ENCODE measurements at regions not wholly inside any gene's neighbourhood (a gene's known extent, or its start where the extent isn't known, plus 50 kb on each side); places are given as distances from the start of the nearest gene placed in this dataset.

DNA sequence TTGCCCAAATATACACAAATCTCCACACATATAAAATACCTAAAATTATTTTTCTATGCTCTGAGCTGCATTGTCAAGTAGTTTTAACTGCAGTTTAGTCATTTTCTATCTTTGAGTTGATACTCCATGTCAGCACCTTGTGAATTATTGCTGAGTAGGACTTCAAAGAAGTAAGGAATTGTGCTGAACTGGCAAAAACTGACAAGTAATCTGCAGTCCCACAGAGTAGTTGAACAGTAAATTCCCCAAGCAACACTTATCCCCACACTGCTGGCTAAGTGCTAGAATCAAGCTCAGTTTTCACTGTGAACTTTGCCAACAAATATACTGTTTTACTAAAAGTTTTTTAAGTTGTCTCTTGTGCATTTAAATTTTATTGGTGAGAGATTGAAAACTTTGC, 141.8 kb upstream of the ST6GAL2 start (continued):
- TF ChIP-seq, protein P1, sequence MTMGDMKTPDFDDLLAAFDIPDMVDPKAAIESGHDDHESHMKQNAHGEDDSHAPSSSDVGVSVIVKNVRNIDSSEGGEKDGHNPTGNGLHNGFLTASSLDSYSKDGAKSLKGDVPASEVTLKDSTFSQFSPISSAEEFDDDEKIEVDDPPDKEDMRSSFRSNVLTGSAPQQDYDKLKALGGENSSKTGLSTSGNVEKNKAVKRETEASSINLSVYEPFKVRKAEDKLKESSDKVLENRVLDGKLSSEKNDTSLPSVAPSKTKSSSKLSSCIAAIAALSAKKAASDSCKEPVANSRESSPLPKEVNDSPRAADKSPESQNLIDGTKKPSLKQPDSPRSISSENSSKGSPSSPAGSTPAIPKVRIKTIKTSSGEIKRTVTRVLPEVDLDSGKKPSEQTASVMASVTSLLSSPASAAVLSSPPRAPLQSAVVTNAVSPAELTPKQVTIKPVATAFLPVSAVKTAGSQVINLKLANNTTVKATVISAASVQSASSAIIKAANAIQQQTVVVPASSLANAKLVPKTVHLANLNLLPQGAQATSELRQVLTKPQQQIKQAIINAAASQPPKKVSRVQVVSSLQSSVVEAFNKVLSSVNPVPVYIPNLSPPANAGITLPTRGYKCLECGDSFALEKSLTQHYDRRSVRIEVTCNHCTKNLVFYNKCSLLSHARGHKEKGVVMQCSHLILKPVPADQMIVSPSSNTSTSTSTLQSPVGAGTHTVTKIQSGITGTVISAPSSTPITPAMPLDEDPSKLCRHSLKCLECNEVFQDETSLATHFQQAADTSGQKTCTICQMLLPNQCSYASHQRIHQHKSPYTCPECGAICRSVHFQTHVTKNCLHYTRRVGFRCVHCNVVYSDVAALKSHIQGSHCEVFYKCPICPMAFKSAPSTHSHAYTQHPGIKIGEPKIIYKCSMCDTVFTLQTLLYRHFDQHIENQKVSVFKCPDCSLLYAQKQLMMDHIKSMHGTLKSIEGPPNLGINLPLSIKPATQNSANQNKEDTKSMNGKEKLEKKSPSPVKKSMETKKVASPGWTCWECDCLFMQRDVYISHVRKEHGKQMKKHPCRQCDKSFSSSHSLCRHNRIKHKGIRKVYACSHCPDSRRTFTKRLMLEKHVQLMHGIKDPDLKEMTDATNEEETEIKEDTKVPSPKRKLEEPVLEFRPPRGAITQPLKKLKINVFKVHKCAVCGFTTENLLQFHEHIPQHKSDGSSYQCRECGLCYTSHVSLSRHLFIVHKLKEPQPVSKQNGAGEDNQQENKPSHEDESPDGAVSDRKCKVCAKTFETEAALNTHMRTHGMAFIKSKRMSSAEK (CRISPR knock-in tag; IDR thresholded peaks at IDR 0.05; ENCODE audit: borderline replicate concordance) = no peak
- no peak for TF ChIP-seq CREM (CRISPR knock-in tag; IDR thresholded peaks at IDR 0.05)

DNA sequence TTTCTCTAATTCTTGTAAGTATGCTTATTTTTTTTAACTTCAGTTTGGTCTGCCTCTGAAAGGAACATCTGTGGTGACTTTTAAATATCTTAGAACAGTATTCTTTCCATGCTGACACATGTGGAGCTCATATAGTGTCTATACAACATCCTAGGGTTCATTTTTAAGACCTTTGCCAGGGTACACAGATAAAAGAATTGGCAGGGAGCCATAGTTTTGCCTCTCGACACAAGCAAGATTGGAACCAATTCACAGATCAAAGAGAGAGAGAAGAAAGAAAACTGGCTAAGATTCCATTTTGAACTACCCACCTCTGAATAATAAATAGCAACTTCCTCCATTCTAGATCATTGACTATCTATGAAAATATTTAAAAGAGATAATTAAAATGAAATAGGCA, 142.7 kb upstream of the ST6GAL2 start:
- no peak for DNase-seq (ENCODE audit: low spot score)
- POLR2A ChIA-PET = no interaction called here
- H3K4me1 Mint-ChIP-seq = peaks cover 11% of the 10 kb centered on the region
- H3K27me3 Mint-ChIP-seq (ENCODE audit: low read depth) = no peaks in the 10 kb centered on the region; the same call in 1 of the 2 replicates
- H3K27ac Mint-ChIP-seq = no peak overlapping the region
- H3K4me3 Mint-ChIP-seq = no peak overlapping the region
- CTCF ChIA-PET = no interaction called here
- peaks cover 9% of the 10 kb centered on the region for H3K9me3 Mint-ChIP-seq
- ATAC-seq = no peak
- H3K36me3 Mint-ChIP-seq = peaks cover 4% of the 10 kb centered on the region
- TF ChIP-seq, protein P2, sequence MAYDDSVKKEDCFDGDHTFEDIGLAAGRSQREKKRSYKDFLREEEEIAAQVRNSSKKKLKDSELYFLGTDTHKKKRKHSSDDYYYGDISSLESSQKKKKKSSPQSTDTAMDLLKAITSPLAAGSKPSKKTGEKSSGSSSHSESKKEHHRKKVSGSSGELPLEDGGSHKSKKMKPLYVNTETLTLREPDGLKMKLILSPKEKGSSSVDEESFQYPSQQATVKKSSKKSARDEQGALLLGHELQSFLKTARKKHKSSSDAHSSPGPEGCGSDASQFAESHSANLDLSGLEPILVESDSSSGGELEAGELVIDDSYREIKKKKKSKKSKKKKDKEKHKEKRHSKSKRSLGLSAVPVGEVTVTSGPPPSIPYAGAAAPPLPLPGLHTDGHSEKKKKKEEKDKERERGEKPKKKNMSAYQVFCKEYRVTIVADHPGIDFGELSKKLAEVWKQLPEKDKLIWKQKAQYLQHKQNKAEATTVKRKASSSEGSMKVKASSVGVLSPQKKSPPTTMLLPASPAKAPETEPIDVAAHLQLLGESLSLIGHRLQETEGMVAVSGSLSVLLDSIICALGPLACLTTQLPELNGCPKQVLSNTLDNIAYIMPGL (CRISPR knock-in tag; IDR thresholded peaks at IDR 0.05) = no peak
- TF ChIP-seq PRRX2 (CRISPR knock-in tag; IDR thresholded peaks at IDR 0.05) (no peak), FOXJ3 (CRISPR knock-in tag; IDR thresholded peaks at IDR 0.05; ENCODE audit: borderline replicate concordance) (no peak), JUN (CRISPR knock-in tag; IDR thresholded peaks at IDR 0.05) (no peak)

DNA sequence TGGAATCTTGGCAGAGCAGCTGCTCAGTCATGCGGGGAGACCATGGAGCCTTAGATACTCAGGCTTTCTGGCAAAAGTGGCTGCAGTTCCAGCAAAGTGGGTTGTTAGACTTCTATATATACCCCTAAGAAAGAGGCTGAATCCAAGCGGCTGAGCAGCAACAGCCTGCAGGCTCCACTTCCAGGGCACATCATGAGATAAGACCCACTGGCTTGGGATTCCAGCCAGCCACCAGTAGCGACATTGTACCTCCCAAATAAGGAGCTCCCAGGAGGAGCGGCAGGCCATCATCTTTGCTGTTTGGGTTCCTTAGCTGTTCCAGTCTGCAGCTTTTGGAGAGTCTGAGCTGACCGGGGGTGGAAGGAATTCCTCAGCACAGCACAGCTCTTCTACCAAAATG, 150.3 kb upstream of the ST6GAL2 start:
- Mint-ChIP-seq H3K9me3 (peaks cover 37% of the 10 kb centered on the region), H3K27me3 (ENCODE audit: low read depth) (no peaks in the 10 kb centered on the region; the same call in 1 of the 2 replicates), H3K27ac (no peak overlapping the region), H3K36me3 (peaks cover 11% of the 10 kb centered on the region), H3K4me3 (no peak overlapping the region), H3K4me1 (peaks cover 11% of the 10 kb centered on the region)
- ATAC-seq (no peak), DNase-seq (ENCODE audit: low spot score) (no peak)
- CTCF ChIA-PET = no interaction called here
- POLR2A ChIA-PET = no interaction called here
- no peak for TF ChIP-seq OVOL2 (CRISPR knock-in tag; IDR thresholded peaks at IDR 0.05; ENCODE audit: borderline replicate concordance)
- TF ChIP-seq, protein P3, sequence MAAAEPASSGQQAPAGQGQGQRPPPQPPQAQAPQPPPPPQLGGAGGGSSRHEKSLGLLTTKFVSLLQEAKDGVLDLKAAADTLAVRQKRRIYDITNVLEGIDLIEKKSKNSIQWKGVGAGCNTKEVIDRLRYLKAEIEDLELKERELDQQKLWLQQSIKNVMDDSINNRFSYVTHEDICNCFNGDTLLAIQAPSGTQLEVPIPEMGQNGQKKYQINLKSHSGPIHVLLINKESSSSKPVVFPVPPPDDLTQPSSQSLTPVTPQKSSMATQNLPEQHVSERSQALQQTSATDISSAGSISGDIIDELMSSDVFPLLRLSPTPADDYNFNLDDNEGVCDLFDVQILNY (CRISPR knock-in tag; IDR thresholded peaks at IDR 0.05) = no peak

DNA sequence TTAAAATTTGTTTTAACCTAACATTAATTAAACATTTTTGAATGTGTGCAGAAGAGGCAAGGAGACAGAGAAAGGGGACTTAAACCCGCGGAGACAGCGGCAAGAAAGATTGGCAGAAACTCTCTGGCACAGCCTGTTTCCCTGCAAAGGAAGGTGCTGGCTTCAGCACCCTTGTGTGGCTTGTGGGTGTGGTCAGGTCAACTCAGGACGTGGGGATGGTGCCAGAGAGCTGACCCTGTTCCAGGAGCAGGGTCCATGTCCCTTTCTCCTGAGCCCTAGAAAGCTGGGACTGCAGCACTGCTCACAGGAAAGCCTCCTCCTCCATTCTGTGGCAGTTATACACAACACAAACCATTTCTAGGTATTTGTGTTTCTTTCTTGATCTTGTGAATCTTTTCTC, 176.2 kb upstream of the ST6GAL2 start:
- ChIA-PET CTCF (no interaction called here), POLR2A (no interaction called here)
- no peaks in the 10 kb centered on the region; the same call in 1 of the 2 replicates for H3K27me3 Mint-ChIP-seq (ENCODE audit: low read depth)
- DNase-seq (ENCODE audit: low spot score) (peak; percentile 16), ATAC-seq (peak; percentile 80)
- H3K4me3 Mint-ChIP-seq = no peak overlapping the region
- H3K27ac Mint-ChIP-seq = peak overlapping the region; percentile 1; the same call in 1 of the 2 replicates
- peaks cover 42% of the 10 kb centered on the region for H3K4me1 Mint-ChIP-seq
- TF ChIP-seq IRF2 (CRISPR knock-in tag; IDR thresholded peaks at IDR 0.05; ENCODE audit: borderline replicate concordance, low read depth) (no peak), MXD4 (CRISPR knock-in tag; IDR thresholded peaks at IDR 0.05; ENCODE audit: borderline replicate concordance) (no peak)
- TF ChIP-seq, protein P2 (CRISPR knock-in tag; IDR thresholded peaks at IDR 0.05) = no peak
- no peaks in the 10 kb centered on the region for H3K36me3 Mint-ChIP-seq
- H3K9me3 Mint-ChIP-seq = no peaks in the 10 kb centered on the region
